IPS DF 6.9 (cell line): ENCODE measurements at regions not wholly inside any gene's neighbourhood (a gene's known extent, or its start where the extent isn't known, plus 50 kb on each side); places are given as distances from the start of the nearest gene placed in this dataset.

Source experiments
- DNase-seq: peaks from one replicate; pipeline ENCODE4 v3.0.0-alpha.2; 2013; ENCODE audit warnings: low read depth, low spot score
- H3K27ac ChIP-seq: one replicate; pipeline ENCODE4 v1.5.1; 2013; ENCODE audit warnings: low read length, control low read depth
- H3K27me3 ChIP-seq: 2 replicates; pipeline ENCODE4 v1.6.1; 2013; ENCODE audit warnings: mild to moderate bottlenecking, low read length; ENCODE audit not compliant: control insufficient read depth, insufficient read depth
- H3K36me3 ChIP-seq: 2 replicates; pipeline ENCODE4 v1.6.1; 2013; ENCODE audit warnings: low read length; ENCODE audit not compliant: control insufficient read depth, insufficient read depth
- H3K4me1 ChIP-seq: 2 replicates; pipeline ENCODE4 v1.6.1; 2013; ENCODE audit warnings: low read length; ENCODE audit not compliant: control insufficient read depth, insufficient read depth
- H3K4me3 ChIP-seq: 2 replicates; pipeline ENCODE4 v1.5.1; 2013; ENCODE audit warnings: mild to moderate bottlenecking, low read length
- H3K9me3 ChIP-seq: 2 replicates; pipeline ENCODE4 v1.6.1; 2013; ENCODE audit warnings: low read length, inconsistent platforms; ENCODE audit not compliant: control insufficient read depth, insufficient read depth
- WGBS: extraction: QIAGEN DNeasy Blood & Tissue Kit; methylation state at CpG from one replicate; pipeline ENCODE4 v1.1.7; 2013; ENCODE audit warnings: mixed read lengths, missing lambda C conversion rate; ENCODE audit not compliant: insufficient read length, insufficient coverage; 5-methylcytosine and 5-hydroxymethylcytosine counted together

- no peak for DNase-seq
- WGBS = no CpG with 5 or more reads among the region's 5 CpGs
- H3K27ac ChIP-seq = no peak overlapping the region
- H3K4me1 ChIP-seq = no peaks in the 10 kb centered on the region
- no peaks in the 10 kb centered on the region for H3K9me3 ChIP-seq
- no peaks in the 10 kb centered on the region for H3K27me3 ChIP-seq
- no peak overlapping the region for H3K4me3 ChIP-seq
- H3K36me3 ChIP-seq = no peaks in the 10 kb centered on the region
These were observed 319.4 kb downstream of the HTR1B start for GRCh38 chr6:77143659-77144447.

GRCh38 chr6:77136086-77136485, 327.2 kb downstream of the HTR1B start:
- H3K36me3 ChIP-seq = no peaks in the 10 kb centered on the region
- no peaks in the 10 kb centered on the region for H3K9me3 ChIP-seq
- no peaks in the 10 kb centered on the region for H3K27me3 ChIP-seq
- no peaks in the 10 kb centered on the region for H3K4me1 ChIP-seq
- DNase-seq = no peak
- no peak overlapping the region for H3K27ac ChIP-seq
- no peak overlapping the region for H3K4me3 ChIP-seq

- Histone ChIP-seq H3K4me3 (no peak overlapping the region), H3K4me1 (no peaks in the 10 kb centered on the region), H3K27me3 (no peaks in the 10 kb centered on the region), H3K36me3 (no peaks in the 10 kb centered on the region), H3K9me3 (no peaks in the 10 kb centered on the region), H3K27ac (no peak overlapping the region)
- WGBS = no CpG with 5 or more reads among the region's 5 CpGs
- DNase-seq = no peak
These were observed 330.3 kb downstream of the HTR1B start for GRCh38 chr6:77133031-77133430.

- H3K36me3 ChIP-seq = no peaks in the 10 kb centered on the region
- WGBS = no CpG with 5 or more reads among the region's 4 CpGs
These were observed 331.9 kb downstream of the HTR1B start for GRCh38 chr6:77131426-77131825.

GRCh38 chr6:77124604-77125003, 338.7 kb downstream of the HTR1B start:
- no peaks in the 10 kb centered on the region for H3K36me3 ChIP-seq
- no CpG with 5 or more reads among the region's 1 CpG for WGBS
- no peaks in the 10 kb centered on the region for H3K27me3 ChIP-seq
- H3K4me1 ChIP-seq = no peaks in the 10 kb centered on the region
- H3K27ac ChIP-seq = no peak overlapping the region
- no peak for DNase-seq
- H3K9me3 ChIP-seq = no peaks in the 10 kb centered on the region
- no peak overlapping the region for H3K4me3 ChIP-seq

More at GRCh38 chr6:77131426-77131825, 331.9 kb downstream of the HTR1B start:
- Histone ChIP-seq H3K27me3 (no peaks in the 10 kb centered on the region), H3K27ac (no peak overlapping the region), H3K4me3 (no peak overlapping the region), H3K9me3 (no peaks in the 10 kb centered on the region), H3K4me1 (no peaks in the 10 kb centered on the region)
- no peak for DNase-seq

- Histone ChIP-seq H3K27ac (no peak overlapping the region), H3K36me3 (no peaks in the 10 kb centered on the region), H3K4me3 (no peak overlapping the region), H3K4me1 (no peaks in the 10 kb centered on the region), H3K9me3 (no peaks in the 10 kb centered on the region), H3K27me3 (no peaks in the 10 kb centered on the region)
- DNase-seq = no peak
- no CpG with 5 or more reads among the region's 3 CpGs for WGBS
These were observed 339.8 kb downstream of the HTR1B start for GRCh38 chr6:77123527-77123926.

GRCh38 chr6:77106992-77107391, 356.3 kb downstream of the HTR1B start:
- DNase-seq = no peak
- H3K4me3 ChIP-seq = no peak overlapping the region
- no peaks in the 10 kb centered on the region for H3K36me3 ChIP-seq
- H3K27ac ChIP-seq = no peak overlapping the region
- H3K27me3 ChIP-seq = no peaks in the 10 kb centered on the region
- H3K9me3 ChIP-seq = no peaks in the 10 kb centered on the region
- H3K4me1 ChIP-seq = no peaks in the 10 kb centered on the region; the same call in 1 of the 2 replicates
- no CpG with 5 or more reads among the region's 4 CpGs for WGBS

- Histone ChIP-seq H3K27ac (no peak overlapping the region), H3K4me1 (no peaks in the 10 kb centered on the region), H3K9me3 (no peaks in the 10 kb centered on the region), H3K36me3 (no peaks in the 10 kb centered on the region), H3K4me3 (no peak overlapping the region), H3K27me3 (no peaks in the 10 kb centered on the region)
- DNase-seq = no peak
- WGBS = no CpG with 5 or more reads among the region's 2 CpGs
These were observed 358.2 kb downstream of the HTR1B start for GRCh38 chr6:77105091-77105490.

GRCh38 chr6:77097940-77098339, 365.4 kb downstream of the HTR1B start:
- no peaks in the 10 kb centered on the region for H3K36me3 ChIP-seq
- WGBS = no CpG with 5 or more reads among the region's 2 CpGs

GRCh38 chr6:77095936-77096627, 367.2 kb downstream of the HTR1B start:
- Histone ChIP-seq H3K27ac (no peak overlapping the region), H3K4me1 (no peaks in the 10 kb centered on the region), H3K36me3 (no peaks in the 10 kb centered on the region), H3K27me3 (no peaks in the 10 kb centered on the region), H3K4me3 (no peak overlapping the region), H3K9me3 (no peaks in the 10 kb centered on the region)
- DNase-seq = no peak
- WGBS = 100% methylated on average over 1 of the region's 3 CpGs

More at GRCh38 chr6:77097940-77098339, 365.4 kb downstream of the HTR1B start:
- no peak overlapping the region for H3K4me3 ChIP-seq
- no peaks in the 10 kb centered on the region for H3K27me3 ChIP-seq
- no peaks in the 10 kb centered on the region for H3K9me3 ChIP-seq
- no peak overlapping the region for H3K27ac ChIP-seq
- no peaks in the 10 kb centered on the region for H3K4me1 ChIP-seq
- no peak for DNase-seq
